OCI-LY1 (cell line): ENCODE measurements at regions not wholly inside any gene's neighbourhood (a gene's known extent, or its start where the extent isn't known, plus 50 kb on each side); places are given as distances from the start of the nearest gene placed in this dataset.

Source experiments
- EZH2 ChIP-seq: fragments of 200-600 bp; sonication (generic), shearing (Covaris generic); IDR thresholded peaks from 2 replicates; pipeline ENCODE4 v1.8.0; 2017; ENCODE audit warnings: borderline replicate concordance, mixed run types, mild to moderate bottlenecking, antibody characterized with exemption, low read length, moderate library complexity, mixed read lengths
- TF ChIP-seq, protein P1 (sequence below): fragments of 200-600 bp; sonication (generic), shearing (Covaris generic); IDR thresholded peaks from 2 replicates; pipeline ENCODE4 v1.5.1; 2017; ENCODE audit warnings: mild to moderate bottlenecking, antibody characterized with exemption, low read length, moderate library complexity, mixed read lengths

DNA sequence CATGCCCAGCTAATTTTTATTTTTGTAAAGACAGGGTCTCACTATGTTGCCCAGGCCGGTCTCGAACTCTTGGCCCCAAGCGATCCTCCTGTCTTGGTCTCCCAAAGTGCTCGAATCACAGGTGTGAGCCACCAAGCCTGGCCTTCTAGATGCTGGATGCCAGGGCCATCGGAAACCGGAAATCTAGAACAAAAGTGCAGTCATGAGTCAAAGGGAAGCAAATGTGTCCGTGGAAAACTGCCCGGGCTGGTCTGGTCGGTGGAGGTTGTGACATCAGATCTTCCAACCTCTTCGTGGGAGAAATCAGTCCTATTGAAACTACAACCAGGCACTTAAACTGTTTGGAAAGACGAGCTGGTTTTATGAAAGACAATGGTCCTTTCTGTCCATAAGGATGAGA lies 92.3 kb upstream of the SHOX start:
- TF ChIP-seq, protein P1, sequence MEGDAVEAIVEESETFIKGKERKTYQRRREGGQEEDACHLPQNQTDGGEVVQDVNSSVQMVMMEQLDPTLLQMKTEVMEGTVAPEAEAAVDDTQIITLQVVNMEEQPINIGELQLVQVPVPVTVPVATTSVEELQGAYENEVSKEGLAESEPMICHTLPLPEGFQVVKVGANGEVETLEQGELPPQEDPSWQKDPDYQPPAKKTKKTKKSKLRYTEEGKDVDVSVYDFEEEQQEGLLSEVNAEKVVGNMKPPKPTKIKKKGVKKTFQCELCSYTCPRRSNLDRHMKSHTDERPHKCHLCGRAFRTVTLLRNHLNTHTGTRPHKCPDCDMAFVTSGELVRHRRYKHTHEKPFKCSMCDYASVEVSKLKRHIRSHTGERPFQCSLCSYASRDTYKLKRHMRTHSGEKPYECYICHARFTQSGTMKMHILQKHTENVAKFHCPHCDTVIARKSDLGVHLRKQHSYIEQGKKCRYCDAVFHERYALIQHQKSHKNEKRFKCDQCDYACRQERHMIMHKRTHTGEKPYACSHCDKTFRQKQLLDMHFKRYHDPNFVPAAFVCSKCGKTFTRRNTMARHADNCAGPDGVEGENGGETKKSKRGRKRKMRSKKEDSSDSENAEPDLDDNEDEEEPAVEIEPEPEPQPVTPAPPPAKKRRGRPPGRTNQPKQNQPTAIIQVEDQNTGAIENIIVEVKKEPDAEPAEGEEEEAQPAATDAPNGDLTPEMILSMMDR: no peak
- TF ChIP-seq EZH2: no peak
